ENCODE measurements at regions not wholly inside any gene's neighbourhood (a gene's known extent, or its start where the extent isn't known, plus 50 kb on each side); places are given as distances from the start of the nearest gene placed in this dataset.

DNA sequence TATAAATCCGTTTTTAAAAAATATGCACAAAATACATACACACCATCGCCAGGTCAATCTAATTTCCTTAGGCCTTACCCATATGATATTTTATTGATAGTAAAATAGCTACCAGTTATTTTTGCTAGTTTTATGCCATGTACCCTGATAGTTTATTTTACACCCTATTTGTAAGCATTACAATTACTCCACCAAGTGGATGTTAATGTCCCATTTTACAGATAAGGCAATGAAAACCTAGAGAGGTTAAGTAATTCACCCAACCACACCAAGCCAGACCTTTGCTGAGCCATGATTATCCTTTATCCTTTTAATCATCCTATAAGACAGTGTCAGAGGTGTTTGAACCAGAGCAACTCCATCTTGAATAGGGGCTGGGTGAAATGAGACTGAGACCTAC is 86.8 kb downstream of the CBLN4 start:
- TF ChIP-seq ZFX (IDR thresholded peaks at IDR 0.05; ENCODE audit: borderline replicate concordance): no peak
- no peak for TF ChIP-seq CTCF (IDR thresholded peaks at IDR 0.05)
- no peak overlapping the region for H3K27ac ChIP-seq

DNA sequence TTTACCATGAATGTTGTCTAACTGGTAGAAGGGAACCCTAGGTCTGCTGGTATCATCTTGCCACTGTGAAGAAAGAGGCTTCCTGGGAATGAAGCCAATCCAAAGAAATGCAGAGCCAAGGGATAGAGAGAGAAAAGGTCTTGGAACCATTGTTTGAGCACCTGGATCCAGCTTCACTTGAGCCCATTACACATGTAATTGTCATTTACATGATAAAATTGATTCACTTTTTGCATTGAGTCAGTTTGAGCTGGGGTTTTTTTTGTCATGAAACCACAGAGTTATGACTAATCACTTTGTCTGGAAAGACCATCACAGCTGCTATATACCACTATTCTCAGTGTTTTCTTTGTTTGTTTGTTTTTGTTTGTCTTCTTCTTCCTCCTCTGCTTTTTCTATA is 112.3 kb downstream of the CBLN4 start:
- H3K27ac ChIP-seq: no peak overlapping the region
- TF ChIP-seq ZFX (IDR thresholded peaks at IDR 0.05; ENCODE audit: borderline replicate concordance) (no peak), CTCF (IDR thresholded peaks at IDR 0.05) (no peak)

DNA sequence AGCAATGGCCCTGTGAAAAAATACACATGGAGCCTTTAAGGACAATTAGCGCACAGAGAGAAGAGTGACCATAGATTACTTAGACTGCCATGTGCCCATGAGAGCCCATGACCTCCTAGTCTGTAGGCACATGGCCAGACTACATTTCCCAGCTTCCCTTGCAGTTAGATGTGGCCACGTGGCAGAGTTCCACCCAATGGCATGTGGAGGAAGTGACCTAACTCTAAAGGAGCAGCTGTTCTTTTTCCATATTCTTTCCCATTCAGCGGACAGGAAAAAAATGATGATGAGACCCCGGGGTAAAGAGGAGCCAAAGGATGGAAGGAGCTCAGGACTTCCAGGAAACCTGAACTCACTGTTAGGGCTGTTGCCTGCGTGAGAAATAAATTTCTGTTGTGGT is 116.6 kb downstream of the CBLN4 start:
- TF ChIP-seq ZFX (IDR thresholded peaks at IDR 0.05; ENCODE audit: borderline replicate concordance): no peak
- no peak for TF ChIP-seq CTCF (IDR thresholded peaks at IDR 0.05)
- no peak overlapping the region for H3K27ac ChIP-seq

DNA sequence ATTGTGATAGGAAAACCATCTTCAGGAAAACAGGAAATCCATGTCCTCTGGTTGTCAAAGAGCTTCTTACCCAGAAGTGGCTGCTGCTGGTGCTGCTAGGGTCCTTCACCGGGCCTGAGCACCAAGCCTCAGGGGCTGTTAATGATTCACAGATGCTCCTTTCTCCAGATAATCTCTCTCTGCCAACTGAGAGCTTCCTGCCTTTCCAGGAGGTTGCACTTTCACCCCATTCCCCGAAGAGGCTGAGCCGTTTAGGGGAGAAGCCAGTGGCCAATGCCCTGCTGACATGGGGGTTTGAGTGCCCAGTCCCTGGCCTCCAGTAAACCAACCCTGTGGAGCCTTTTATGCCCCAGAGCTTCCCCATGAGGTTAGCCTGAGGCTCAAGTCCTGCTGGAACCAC is 122.4 kb downstream of the CBLN4 start:
- TF ChIP-seq CTCF (IDR thresholded peaks at IDR 0.05): no peak
- TF ChIP-seq ZFX (IDR thresholded peaks at IDR 0.05; ENCODE audit: borderline replicate concordance): no peak
- peak overlapping the region; percentile 76 for H3K27ac ChIP-seq

- no peak for TF ChIP-seq ZFX (IDR thresholded peaks at IDR 0.05; ENCODE audit: borderline replicate concordance)
- no peak for TF ChIP-seq CTCF (IDR thresholded peaks at IDR 0.05)
- H3K27ac ChIP-seq: peak overlapping the region; percentile 76
Observed at GRCh38 chr20:55882286-55882685, 123.0 kb downstream of the CBLN4 start.

- TF ChIP-seq CTCF (IDR thresholded peaks at IDR 0.05): no peak
- no peak for TF ChIP-seq ZFX (IDR thresholded peaks at IDR 0.05; ENCODE audit: borderline replicate concordance)
Observed at GRCh38 chr20:55881204-55881603, 124.1 kb downstream of the CBLN4 start.

DNA sequence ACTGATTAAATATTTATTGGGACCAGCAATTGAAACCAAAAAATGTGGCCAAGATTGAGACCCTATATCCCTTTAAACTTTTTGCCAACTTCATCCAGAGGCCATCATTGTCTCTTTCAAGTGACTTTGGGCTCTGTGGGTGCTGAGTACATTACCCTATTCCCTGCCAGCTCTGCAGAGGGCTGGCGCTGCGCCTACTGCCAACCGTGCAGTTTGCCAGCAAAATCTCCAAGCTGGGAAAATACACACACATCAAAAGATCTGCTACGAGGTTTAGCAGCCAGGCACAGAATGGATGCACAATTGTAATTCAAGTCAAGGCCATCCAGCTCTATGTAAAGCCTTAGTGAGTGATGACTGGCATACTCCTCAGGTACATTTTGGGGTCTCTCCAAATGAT is 125.0 kb downstream of the CBLN4 start:
- TF ChIP-seq ZFX (IDR thresholded peaks at IDR 0.05; ENCODE audit: borderline replicate concordance) (no peak), CTCF (IDR thresholded peaks at IDR 0.05) (no peak)
- peak overlapping the region; percentile 76 for H3K27ac ChIP-seq

More at GRCh38 chr20:55881204-55881603, 124.1 kb downstream of the CBLN4 start:
- peak overlapping the region; percentile 76 for H3K27ac ChIP-seq
